GM21526 (cell line): ENCODE measurements at regions not wholly inside any gene's neighbourhood (a gene's known extent, or its start where the extent isn't known, plus 50 kb on each side); places are given as distances from the start of the nearest gene placed in this dataset.
"Not testable (repeated sequence)": the region's sequence is repeated elsewhere in the genome, so short reads cannot be mapped to it uniquely, and the experiment has no call there.

Experiments used
- ATAC-seq: cut with Tn5 transposase; IDR thresholded peaks from one replicate; pipeline ENCODE4 v1.9.1; 2021; ENCODE audit warnings: moderate library complexity; ENCODE audit not compliant: unreplicated experiment, low FRiP score

GRCh38 chr5:105602406-105602805 lies 2039.8 kb upstream of the NUDT12 start:
- not testable (repeated sequence) for ATAC-seq

GRCh38 chr5:105593011-105593760 lies 2030.6 kb upstream of the NUDT12 start:
- no peak for ATAC-seq

- ATAC-seq: no peak
Observed at GRCh38 chr5:105587963-105588662, 2025.5 kb upstream of the NUDT12 start.

- ATAC-seq: no peak
Observed at GRCh38 chr5:105581988-105582690, 2019.5 kb upstream of the NUDT12 start.

GRCh38 chr5:105573575-105573974 lies 2011.0 kb upstream of the NUDT12 start:
- no peak for ATAC-seq

GRCh38 chr5:105565531-105565930 lies 2002.9 kb upstream of the NUDT12 start:
- ATAC-seq: no peak

DNA sequence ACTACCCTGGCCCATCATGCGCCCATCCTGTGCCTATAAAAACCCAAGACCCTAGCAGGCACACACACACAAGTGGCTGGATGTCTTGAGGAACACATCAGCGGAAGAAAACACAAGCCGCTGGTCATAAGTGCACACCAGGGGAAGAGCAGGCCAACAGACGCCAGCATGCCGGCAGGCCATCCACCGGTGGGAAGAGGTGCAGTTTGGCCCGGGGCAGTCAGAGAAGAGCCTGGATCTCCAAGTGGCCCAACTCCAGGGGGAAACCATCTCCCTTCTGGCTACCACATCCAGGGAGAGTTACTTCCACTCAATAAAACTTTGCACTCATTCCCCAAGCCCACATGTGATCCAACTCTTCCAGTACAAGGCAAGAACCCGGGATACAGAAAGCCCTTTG lies 2001.3 kb upstream of the NUDT12 start:
- ATAC-seq: no peak

GRCh38 chr5:105554568-105555169 lies 1992.1 kb upstream of the NUDT12 start:
- ATAC-seq: no peak

- ATAC-seq: no peak
Observed at GRCh38 chr5:105544300-105544699, 1981.7 kb upstream of the NUDT12 start.

DNA sequence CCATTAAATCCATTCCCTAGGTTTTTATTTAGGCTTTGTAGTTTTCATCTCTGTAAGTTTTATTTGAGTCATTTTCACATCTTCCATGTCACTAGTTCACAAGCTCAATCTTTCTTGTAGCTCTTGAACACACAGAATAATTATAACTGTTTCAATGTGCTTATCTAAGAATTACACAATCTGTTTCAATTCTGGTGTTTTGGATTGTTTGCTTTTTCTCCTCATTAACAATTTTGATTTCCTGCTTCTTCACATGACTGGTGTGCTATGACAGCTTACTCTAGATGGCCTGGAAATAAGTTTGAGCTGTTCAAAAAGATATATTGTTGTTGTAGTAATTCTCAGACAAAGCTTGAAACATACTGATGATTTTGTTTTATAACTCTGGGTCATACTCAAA lies 1974.1 kb upstream of the NUDT12 start:
- no peak for ATAC-seq

- ATAC-seq: no peak
Observed at GRCh38 chr5:105530716-105531261, 1968.2 kb upstream of the NUDT12 start.

DNA sequence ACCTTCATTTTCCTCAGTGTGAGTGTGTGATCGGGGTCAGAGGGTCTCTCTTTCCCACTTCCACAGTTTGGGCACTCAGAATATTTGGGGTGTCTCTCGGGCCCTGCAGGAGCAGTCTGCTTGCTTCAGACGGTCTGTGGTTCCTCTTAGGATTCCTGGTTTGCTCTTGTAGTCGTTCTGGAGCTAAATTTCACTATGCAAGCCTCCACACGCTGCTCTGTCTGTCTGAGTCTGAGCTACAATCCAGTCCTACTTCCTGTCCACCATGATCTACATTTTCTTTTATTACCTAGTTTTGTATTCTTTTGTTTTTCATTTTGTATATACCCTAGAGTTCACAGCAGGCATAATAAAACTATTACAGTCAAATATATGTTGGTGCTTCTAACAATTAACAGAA lies 1967.3 kb upstream of the NUDT12 start:
- ATAC-seq: no peak

GRCh38 chr5:105508519-105508918 lies 1945.9 kb upstream of the NUDT12 start:
- no peak for ATAC-seq

DNA sequence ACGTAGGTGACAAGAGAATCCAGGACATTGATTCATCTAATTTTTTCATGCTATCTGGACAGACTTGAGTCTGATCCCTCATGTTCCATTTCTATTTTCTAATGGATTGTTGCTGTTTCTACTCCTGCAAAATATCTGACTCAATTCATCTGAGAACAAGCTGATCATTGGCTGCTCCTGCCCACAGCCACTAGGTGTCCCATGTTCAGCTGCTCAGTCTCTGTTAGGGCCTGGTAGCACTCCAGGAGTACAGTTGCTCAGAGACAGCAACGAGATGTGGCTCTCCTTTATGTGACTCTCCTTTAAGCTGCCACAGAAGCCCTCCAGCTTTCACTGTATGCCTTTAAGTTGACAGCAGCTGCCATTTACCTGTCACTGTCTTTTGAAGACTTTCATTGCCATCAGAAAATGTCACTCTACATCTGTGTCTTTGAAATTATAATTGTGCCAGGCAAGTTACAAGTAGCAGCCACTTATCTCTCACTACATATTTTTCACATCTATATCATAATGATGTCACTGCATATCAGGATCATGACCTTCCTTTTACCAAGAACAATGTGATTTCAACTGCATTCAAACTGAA lies 1944.2 kb upstream of the NUDT12 start:
- no peak for ATAC-seq

DNA sequence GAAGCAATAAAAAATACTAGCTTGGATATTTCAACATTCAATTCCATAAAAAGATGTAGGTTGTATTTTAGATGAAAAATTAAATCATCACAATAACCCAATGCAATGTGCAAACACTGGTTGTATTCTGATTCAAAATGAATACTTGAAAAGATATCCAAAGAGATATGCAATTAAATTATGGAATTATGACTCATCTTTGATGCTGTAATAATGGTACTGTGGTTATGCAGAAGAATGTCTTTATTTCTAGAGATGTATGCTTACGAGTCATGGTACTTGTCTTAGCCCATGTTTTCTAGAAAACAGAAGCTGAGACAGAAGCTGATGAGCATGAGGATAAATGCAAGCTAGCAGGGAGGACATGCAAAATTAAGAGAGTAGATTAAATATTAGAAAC lies 1941.4 kb upstream of the NUDT12 start:
- ATAC-seq: no peak

- no peak for ATAC-seq
Observed at GRCh38 chr5:105501315-105501714, 1938.7 kb upstream of the NUDT12 start.

- ATAC-seq: no peak
Observed at GRCh38 chr5:105475401-105475800, 1912.8 kb upstream of the NUDT12 start.

GRCh38 chr5:105462377-105462776 lies 1899.8 kb upstream of the NUDT12 start:
- ATAC-seq: no peak

- no peak for ATAC-seq
Observed at GRCh38 chr5:105460721-105461120, 1898.1 kb upstream of the NUDT12 start.

DNA sequence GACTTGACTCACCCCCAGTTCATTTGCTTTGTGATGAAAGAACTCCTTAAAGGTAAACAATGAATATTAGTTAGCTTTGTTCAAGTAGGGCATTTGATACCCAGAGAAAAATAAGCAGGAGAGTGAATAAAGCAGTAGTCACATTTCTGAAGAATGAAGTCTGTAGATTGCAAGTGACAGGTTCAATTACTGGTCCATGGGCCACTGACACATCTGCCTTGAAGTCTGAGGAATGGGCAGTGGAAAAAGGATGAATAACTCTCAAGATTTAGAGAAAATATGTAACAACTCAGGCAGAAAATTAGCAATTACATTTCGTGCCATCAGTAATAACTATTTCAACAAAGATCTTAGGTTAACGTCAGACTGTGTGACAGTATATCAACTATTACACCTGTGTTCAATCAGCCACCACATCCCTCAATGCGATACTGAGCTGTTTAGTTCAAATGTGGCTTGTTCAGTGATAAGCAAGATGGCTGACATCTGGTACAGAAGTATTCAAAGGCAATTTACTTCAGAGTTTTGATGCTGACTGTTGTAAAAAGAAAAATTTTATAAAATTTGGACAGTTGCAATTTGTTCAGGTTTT lies 1890.7 kb upstream of the NUDT12 start:
- no peak for ATAC-seq
